Activated CD4-positive, alpha-beta T cell treated with anti-CD3 and anti-CD28 coated beads for 36 hours (primary cell): ENCODE measurements at regions not wholly inside any gene's neighbourhood (a gene's known extent, or its start where the extent isn't known, plus 50 kb on each side); places are given as distances from the start of the nearest gene placed in this dataset.

Experiments
- ATAC-seq: fragments of 200-7000 bp; cut with Tn5 transposase; one replicate; pipeline ENCODE4 v1.10.0; 2021; ENCODE audit warnings: mild to moderate bottlenecking, moderate library complexity
- CTCF ChIA-PET: fragments of 350-600 bp; sonication (Branson Sonifier 250); formaldehyde crosslinking; loops from one replicate; lab custom pipeline; 2021; ENCODE audit warnings: antibody characterized with exemption; lab: Charles Lee
- POLR2A ChIA-PET: fragments of 350-600 bp; sonication (Branson Sonifier 250); formaldehyde crosslinking; loops from one replicate; lab custom pipeline; 2021; ENCODE audit warnings: antibody characterized with exemption, inconsistent platforms; lab: Charles Lee
- DNase-seq: peaks from one replicate; pipeline ENCODE4 v3.0.0-alpha.2; 2020
- H3K27ac Mint-ChIP-seq: one replicate; pipeline ENCODE4 v1.8.0; 2021; ENCODE audit warnings: mixed read lengths
- H3K27me3 Mint-ChIP-seq: one replicate; pipeline ENCODE4 v1.8.0; 2021; ENCODE audit warnings: mixed read lengths
- H3K36me3 Mint-ChIP-seq: one replicate; pipeline ENCODE4 v1.8.0; 2021; ENCODE audit warnings: low read depth, mixed read lengths
- H3K4me1 Mint-ChIP-seq: one replicate; pipeline ENCODE4 v1.8.0; 2021; ENCODE audit warnings: mixed read lengths
- H3K4me3 Mint-ChIP-seq: one replicate; pipeline ENCODE4 v1.8.0; 2021; ENCODE audit warnings: mild to moderate bottlenecking, moderate library complexity, mixed read lengths
- H3K9me3 Mint-ChIP-seq: one replicate; pipeline ENCODE4 v1.8.0; 2021; ENCODE audit warnings: low read depth, mixed read lengths
- intact Hi-C, 2 experiments: fragments of 100-400 bp; cut with DNase I in 1 of 2; cut with micrococcal nuclease in 1 of 2; formaldehyde crosslinking; loops; one replicate each; pipeline versions ENCODE4 v1.14.2 to v1.15.1; 2022 to 2024; cut with DNase I, micrococcal nuclease

- ATAC-seq (no peak), DNase-seq (no peak)
- no peak overlapping the region for H3K4me3 Mint-ChIP-seq
- H3K36me3 Mint-ChIP-seq = no peaks in the 10 kb centered on the region
- H3K9me3 Mint-ChIP-seq = no peaks in the 10 kb centered on the region
- peaks cover 9% of the 10 kb centered on the region for H3K4me1 Mint-ChIP-seq
- H3K27ac Mint-ChIP-seq = no peak overlapping the region
- ChIA-PET CTCF (no interaction called here), POLR2A (no interaction called here)
- intact Hi-C loops = no loop called here
- H3K27me3 Mint-ChIP-seq = no peaks in the 10 kb centered on the region
These were observed 130.0 kb upstream of the SGK1 start for GRCh38 chr6:134447883-134448387.

DNA sequence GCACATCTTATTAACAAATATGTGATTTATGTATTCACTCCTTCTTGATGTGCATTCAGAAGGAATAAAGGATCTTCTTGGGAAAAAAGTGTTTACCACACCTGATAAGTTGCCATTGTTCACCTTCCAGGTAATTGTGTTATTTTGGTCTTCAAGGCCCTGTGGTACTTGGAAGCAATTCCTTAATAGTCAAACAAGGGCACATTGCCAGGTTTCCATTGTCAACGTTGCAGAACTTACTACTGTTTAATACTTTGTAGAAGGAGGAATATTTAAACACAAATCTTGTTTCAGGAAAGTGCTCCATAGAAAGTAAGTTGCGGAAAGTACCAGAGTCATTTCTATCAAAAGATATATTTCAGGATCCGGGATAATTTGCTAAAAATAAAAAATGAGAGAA is 129.5 kb upstream of the SGK1 start:
- CTCF ChIA-PET = no interaction called here
- intact Hi-C loops = no loop called here

GRCh38 chr6:134446896-134447295 is 129.0 kb upstream of the SGK1 start:
- H3K4me1 Mint-ChIP-seq = peaks cover 9% of the 10 kb centered on the region
- no peak overlapping the region for H3K27ac Mint-ChIP-seq
- CTCF ChIA-PET = no interaction called here
- no peaks in the 10 kb centered on the region for H3K27me3 Mint-ChIP-seq
- H3K4me3 Mint-ChIP-seq = no peak overlapping the region
- POLR2A ChIA-PET = no interaction called here
- no peaks in the 10 kb centered on the region for H3K36me3 Mint-ChIP-seq
- H3K9me3 Mint-ChIP-seq = no peaks in the 10 kb centered on the region
- ATAC-seq = no peak
- no peak for DNase-seq
- intact Hi-C loops = no loop called here

More for the DNA sequence above, 129.5 kb upstream of the SGK1 start:
- Mint-ChIP-seq H3K36me3 (no peaks in the 10 kb centered on the region), H3K27ac (no peak overlapping the region), H3K27me3 (no peaks in the 10 kb centered on the region), H3K4me1 (peaks cover 9% of the 10 kb centered on the region), H3K9me3 (no peaks in the 10 kb centered on the region), H3K4me3 (no peak overlapping the region)
- POLR2A ChIA-PET = no interaction called here
- ATAC-seq = no peak
- DNase-seq = no peak

DNA sequence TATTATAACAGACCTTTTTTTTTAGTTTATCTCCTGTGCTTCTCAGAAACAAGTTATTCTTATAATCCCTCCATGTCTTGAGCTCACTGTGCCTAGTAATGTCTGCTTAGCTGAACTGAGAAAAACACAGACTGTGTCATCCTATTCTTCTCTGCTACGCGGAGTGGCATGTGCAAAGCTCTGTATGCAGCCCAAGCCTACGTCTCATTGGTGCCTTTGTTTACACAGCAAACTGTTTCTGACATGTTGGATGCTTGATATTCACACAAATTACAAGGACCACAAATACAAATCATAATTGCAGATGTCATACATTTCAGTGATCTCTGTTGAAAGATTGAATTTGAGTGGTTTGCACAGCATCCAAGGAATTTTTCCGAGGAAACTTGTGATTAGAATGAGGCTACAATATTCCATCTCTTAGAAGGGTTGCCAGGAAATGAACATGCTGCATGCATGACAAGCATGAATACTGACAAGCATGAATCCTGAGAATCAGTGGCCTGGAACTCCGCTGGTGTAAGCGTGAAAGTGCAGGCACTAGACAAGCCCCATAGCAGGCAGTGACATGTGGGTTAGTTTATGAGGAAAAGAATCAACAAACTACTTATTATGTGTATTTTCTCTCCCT is 128.4 kb upstream of the SGK1 start:
- no peaks in the 10 kb centered on the region for H3K9me3 Mint-ChIP-seq
- no peaks in the 10 kb centered on the region for H3K36me3 Mint-ChIP-seq
- no peaks in the 10 kb centered on the region for H3K27me3 Mint-ChIP-seq
- ChIA-PET CTCF (interaction anchor here (0.9 kb wide), 1 partner anchor 9 kb away, joined by 3 read pairs; no protein-coding TSS in a partner anchor), POLR2A (interaction anchor here (0.7 kb wide), 1 partner anchor 244 kb away, joined by 6 read pairs; no protein-coding TSS in a partner anchor)
- H3K4me1 Mint-ChIP-seq = peaks cover 9% of the 10 kb centered on the region
- no peak overlapping the region for H3K27ac Mint-ChIP-seq
- no peak overlapping the region for H3K4me3 Mint-ChIP-seq
- ATAC-seq (no peak), DNase-seq (no peak)
- intact Hi-C loops = no loop called here

DNA sequence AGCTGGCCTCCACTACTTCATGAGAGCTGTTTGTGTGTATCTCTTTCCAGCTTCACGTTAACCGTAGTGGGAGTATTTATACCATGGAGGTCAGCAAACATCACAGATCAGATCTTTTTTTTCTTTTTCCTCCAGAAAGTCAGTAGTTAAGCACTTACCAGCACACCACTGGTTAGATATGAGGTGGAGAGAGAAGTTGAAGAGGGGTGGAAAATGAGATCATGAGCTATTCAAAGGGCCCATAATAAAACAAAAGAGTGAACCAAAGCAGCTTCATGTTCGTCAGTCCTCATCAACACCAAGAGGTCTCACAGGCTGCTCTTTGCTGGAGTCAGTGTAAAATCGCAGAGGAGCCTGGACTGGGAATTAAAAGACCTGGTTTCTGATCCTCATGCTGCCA is 125.1 kb upstream of the SGK1 start:
- CTCF ChIA-PET = no interaction called here
- DNase-seq (no peak), ATAC-seq (no peak)
- peaks cover 10% of the 10 kb centered on the region for H3K4me1 Mint-ChIP-seq
- H3K9me3 Mint-ChIP-seq = no peaks in the 10 kb centered on the region
- no peaks in the 10 kb centered on the region for H3K36me3 Mint-ChIP-seq
- intact Hi-C loops = no loop called here
- no peak overlapping the region for H3K4me3 Mint-ChIP-seq
- no peak overlapping the region for H3K27ac Mint-ChIP-seq
- POLR2A ChIA-PET = interaction anchor here (0.6 kb wide), 1 partner anchor 19 kb away, joined by 3 read pairs; no protein-coding TSS in a partner anchor
- H3K27me3 Mint-ChIP-seq = no peaks in the 10 kb centered on the region

GRCh38 chr6:134442073-134442472 is 124.2 kb upstream of the SGK1 start:
- DNase-seq (no peak), ATAC-seq (no peak)
- POLR2A ChIA-PET = no interaction called here
- Mint-ChIP-seq H3K27me3 (no peaks in the 10 kb centered on the region), H3K27ac (no peak overlapping the region), H3K9me3 (no peaks in the 10 kb centered on the region), H3K36me3 (no peaks in the 10 kb centered on the region), H3K4me1 (peaks cover 12% of the 10 kb centered on the region), H3K4me3 (no peak overlapping the region)
- CTCF ChIA-PET = no interaction called here
- intact Hi-C loops = no loop called here

DNA sequence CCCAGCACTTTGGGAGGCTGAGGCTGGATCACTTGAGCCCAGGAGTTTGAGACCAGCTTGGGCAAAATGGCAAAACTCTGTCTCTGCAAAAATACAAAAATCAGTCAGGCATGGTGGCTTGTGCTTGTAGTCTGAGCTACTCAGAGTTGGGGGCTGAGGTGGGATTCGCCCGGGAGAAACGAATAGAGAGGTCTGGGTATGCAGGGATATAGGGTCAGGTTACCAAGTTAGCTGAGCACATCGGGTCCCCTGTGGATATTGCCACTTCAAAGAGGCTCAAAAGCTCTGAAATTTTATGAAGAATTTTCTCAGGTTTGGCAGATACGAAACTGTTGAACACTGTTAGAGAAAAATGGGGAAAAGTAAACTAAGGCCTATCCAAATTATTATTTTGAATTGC is 120.9 kb upstream of the SGK1 start:
- ATAC-seq (no peak), DNase-seq (no peak)
- ChIA-PET POLR2A (no interaction called here), CTCF (interaction anchor here (1.3 kb wide), 1 partner anchor 19 kb away, joined by 3 read pairs; no protein-coding TSS in a partner anchor)
- Mint-ChIP-seq H3K27me3 (no peaks in the 10 kb centered on the region), H3K4me1 (peaks cover 36% of the 10 kb centered on the region), H3K36me3 (no peaks in the 10 kb centered on the region), H3K27ac (no peak overlapping the region), H3K4me3 (no peak overlapping the region), H3K9me3 (no peaks in the 10 kb centered on the region)
- intact Hi-C loops = loop anchor here in 1 of 2 experiments (5.0 kb wide), 1 partner anchor 203 kb away; no protein-coding TSS in a partner anchor

DNA sequence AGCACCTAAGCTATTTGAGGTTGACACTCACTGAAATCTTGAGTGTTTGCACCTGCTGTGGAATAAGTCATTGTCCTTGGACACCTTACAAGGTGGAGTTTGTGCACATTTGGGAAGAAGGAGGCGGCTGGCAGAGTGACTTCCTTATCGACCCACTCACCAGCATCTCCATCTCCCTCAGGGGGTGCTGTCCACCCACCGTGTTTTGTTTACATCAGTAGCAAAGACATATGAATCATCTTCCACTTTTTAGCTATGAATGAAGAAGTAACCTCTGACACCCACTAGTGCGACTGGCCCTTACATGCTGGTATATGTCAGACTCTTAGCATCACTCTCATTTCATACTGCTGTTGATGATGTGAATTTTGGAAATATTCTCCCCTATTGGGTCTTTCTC is 119.5 kb upstream of the SGK1 start:
- ChIA-PET POLR2A (no interaction called here), CTCF (interaction anchor here (1.1 to 1.3 kb wide), 4 partner anchors 18 to 503 kb away, joined by 3 to 4 read pairs (median 3); no protein-coding TSS in a partner anchor)
- Mint-ChIP-seq H3K36me3 (no peaks in the 10 kb centered on the region), H3K9me3 (no peaks in the 10 kb centered on the region), H3K27ac (peak overlapping the region; percentile 80), H3K4me3 (no peak overlapping the region), H3K27me3 (no peaks in the 10 kb centered on the region), H3K4me1 (peaks cover 36% of the 10 kb centered on the region)
- intact Hi-C loops = loop anchor here (2.0 to 5.0 kb wide), 5 partner anchors 59 to 677 kb away; no protein-coding TSS in a partner anchor
- DNase-seq (peak; percentile 63), ATAC-seq (peak; percentile 70)

GRCh38 chr6:134436950-134437349 is 119.0 kb upstream of the SGK1 start:
- Mint-ChIP-seq H3K36me3 (no peaks in the 10 kb centered on the region), H3K9me3 (no peaks in the 10 kb centered on the region), H3K27ac (peak overlapping the region; percentile 80), H3K4me1 (peaks cover 36% of the 10 kb centered on the region), H3K27me3 (no peaks in the 10 kb centered on the region), H3K4me3 (no peak overlapping the region)
- DNase-seq (no peak), ATAC-seq (no peak)
- ChIA-PET POLR2A (interaction anchor here (1.6 kb wide), 1 partner anchor 258 kb away, joined by 3 read pairs; no protein-coding TSS in a partner anchor), CTCF (interaction anchor here (1.1 to 1.2 kb wide), 4 partner anchors 10 to 504 kb away, joined by 3 to 4 read pairs (median 4); no protein-coding TSS in a partner anchor)
- intact Hi-C loops = loop anchor here (1.0 to 5.0 kb wide), 10 partner anchors 58 to 678 kb away; no protein-coding TSS in a partner anchor

- Mint-ChIP-seq H3K4me3 (no peak overlapping the region), H3K36me3 (no peaks in the 10 kb centered on the region), H3K27ac (peak overlapping the region; percentile 80), H3K4me1 (peaks cover 36% of the 10 kb centered on the region), H3K27me3 (no peaks in the 10 kb centered on the region), H3K9me3 (no peaks in the 10 kb centered on the region)
- peak; percentile 90 for ATAC-seq
- intact Hi-C loops = loop anchor here (1.0 to 5.0 kb wide), 10 partner anchors 57 to 678 kb away; no protein-coding TSS in a partner anchor
- DNase-seq = peak; percentile 84
- ChIA-PET POLR2A (interaction anchor here (1.6 kb wide), 1 partner anchor 258 kb away, joined by 3 read pairs; no protein-coding TSS in a partner anchor), CTCF (interaction anchor here (1.1 to 1.2 kb wide), 2 partner anchors 10 to 271 kb away, joined by 3 to 4 read pairs; no protein-coding TSS in a partner anchor)
These were observed 118.4 kb upstream of the SGK1 start for GRCh38 chr6:134436281-134436815.

GRCh38 chr6:134435814-134436280 is 117.9 kb upstream of the SGK1 start:
- peaks cover 36% of the 10 kb centered on the region for H3K4me1 Mint-ChIP-seq
- intact Hi-C loops = loop anchor here (1.0 to 5.0 kb wide), 10 partner anchors 57 to 679 kb away; no protein-coding TSS in a partner anchor
- POLR2A ChIA-PET = interaction anchor here (1.6 kb wide), 1 partner anchor 257 kb away, joined by 3 read pairs; no protein-coding TSS in a partner anchor

More at GRCh38 chr6:134435814-134436280, 117.9 kb upstream of the SGK1 start:
- no peaks in the 10 kb centered on the region for H3K9me3 Mint-ChIP-seq
- peak overlapping the region; percentile 80 for H3K27ac Mint-ChIP-seq
- no peak for ATAC-seq
- DNase-seq = no peak
- no peak overlapping the region for H3K4me3 Mint-ChIP-seq
- no peaks in the 10 kb centered on the region for H3K36me3 Mint-ChIP-seq
- H3K27me3 Mint-ChIP-seq = no peaks in the 10 kb centered on the region
- CTCF ChIA-PET = interaction anchor here (1.2 kb wide), 1 partner anchor 9 kb away, joined by 4 read pairs; no protein-coding TSS in a partner anchor
